HG02885 (cell line): ENCODE measurements at regions not wholly inside any gene's neighbourhood (a gene's known extent, or its start where the extent isn't known, plus 50 kb on each side); places are given as distances from the start of the nearest gene placed in this dataset.

ENCODE experiments used
- ATAC-seq: cut with Tn5 transposase; IDR thresholded peaks from one replicate; pipeline ENCODE4 v1.9.1; 2021; ENCODE audit warnings: mild to moderate bottlenecking; ENCODE audit not compliant: unreplicated experiment, poor library complexity

- no peak for ATAC-seq
Observed at GRCh38 chr9:78777747-78778146, 480.8 kb downstream of the PSAT1 start.

GRCh38 chr9:78778318-78778717, 481.4 kb downstream of the PSAT1 start:
- no peak for ATAC-seq

- ATAC-seq = no peak
Observed at GRCh38 chr9:78778861-78779374, 482.0 kb downstream of the PSAT1 start.

GRCh38 chr9:78781681-78782080, 484.8 kb downstream of the PSAT1 start:
- ATAC-seq = no peak

GRCh38 chr9:78782234-78782633, 485.3 kb downstream of the PSAT1 start:
- no peak for ATAC-seq

- no peak for ATAC-seq
Observed at GRCh38 chr9:78782858-78783257, 485.9 kb downstream of the PSAT1 start.

- peak; percentile 67 for ATAC-seq
Observed at GRCh38 chr9:78783743-78784142, 486.8 kb downstream of the PSAT1 start.

GRCh38 chr9:78786794-78787193, 489.9 kb downstream of the PSAT1 start:
- no peak for ATAC-seq

GRCh38 chr9:78788101-78788500, 491.2 kb downstream of the PSAT1 start:
- ATAC-seq = no peak

- no peak for ATAC-seq
Observed at GRCh38 chr9:78791779-78792178, 494.9 kb downstream of the PSAT1 start.

GRCh38 chr9:78792745-78793144, 495.8 kb downstream of the PSAT1 start:
- no peak for ATAC-seq

GRCh38 chr9:78805771-78806170, 508.8 kb downstream of the PSAT1 start:
- no peak for ATAC-seq

GRCh38 chr9:78806492-78807160, 509.7 kb downstream of the PSAT1 start:
- no peak for ATAC-seq

- no peak for ATAC-seq
Observed at GRCh38 chr9:78807286-78807685, 510.4 kb downstream of the PSAT1 start.

GRCh38 chr9:78808048-78808447, 511.1 kb downstream of the PSAT1 start:
- ATAC-seq = no peak

- no peak for ATAC-seq
Observed at GRCh38 chr9:78811622-78812276, 514.8 kb downstream of the PSAT1 start.

GRCh38 chr9:78812665-78813064, 515.7 kb downstream of the PSAT1 start:
- ATAC-seq = no peak

GRCh38 chr9:78813602-78814180, 516.8 kb downstream of the PSAT1 start:
- ATAC-seq = no peak

GRCh38 chr9:78821126-78821822, 524.3 kb downstream of the PSAT1 start:
- ATAC-seq = peak; percentile 88

- ATAC-seq = no peak
Observed at GRCh38 chr9:78826527-78826926, 529.6 kb downstream of the PSAT1 start.

GRCh38 chr9:78828521-78828920, 531.6 kb downstream of the PSAT1 start:
- ATAC-seq = no peak
